HAP-1 (cell line): ENCODE measurements at regions not wholly inside any gene's neighbourhood (a gene's known extent, or its start where the extent isn't known, plus 50 kb on each side); places are given as distances from the start of the nearest gene placed in this dataset.
"Not testable (repeated sequence)": the region's sequence is repeated elsewhere in the genome, so short reads cannot be mapped to it uniquely, and the experiment has no call there.

Experiments
- DNase-seq, 2 experiments: peaks; one replicate each; pipeline ENCODE4 v3.0.0-alpha.2; 2016 to 2020; ENCODE audit warnings: low spot score in 2 of 2
- H3K27me3 ChIP-seq: fragments of 250-450 bp; sonication (Bioruptor Pico); 2 replicates; pipeline ENCODE4 v1.5.1; 2020; ENCODE audit warnings: low read depth, mild to moderate bottlenecking, moderate library complexity
- H3K36me3 ChIP-seq: fragments of 250-450 bp; sonication (Bioruptor Pico); replicated peaks from 2 replicates; pipeline ENCODE4 v1.5.1; 2020; ENCODE audit warnings: mild to moderate bottlenecking
- H3K4me1 ChIP-seq: fragments of 250-450 bp; sonication (Bioruptor Pico); 2 replicates; pipeline ENCODE4 v1.5.1; 2020; ENCODE audit warnings: mild to moderate bottlenecking
- H3K4me3 ChIP-seq: fragments of 250-450 bp; sonication (Bioruptor Pico); 2 replicates; pipeline ENCODE4 v1.5.1; 2020; ENCODE audit warnings: mild to moderate bottlenecking, moderate library complexity
- H3K9me3 ChIP-seq: fragments of 250-450 bp; sonication (Bioruptor Pico); 2 replicates; pipeline ENCODE4 v1.5.1; 2020; ENCODE audit warnings: mild to moderate bottlenecking, moderate library complexity
- in situ Hi-C: fragments of 300-500 bp; cut with MboI; formaldehyde crosslinking; loops from 3 replicates; pipeline ENCODE4 v1.14.3; 2020; ENCODE audit warnings: low sequenced_read_pairs, inconsistent platforms, mixed read lengths

DNA sequence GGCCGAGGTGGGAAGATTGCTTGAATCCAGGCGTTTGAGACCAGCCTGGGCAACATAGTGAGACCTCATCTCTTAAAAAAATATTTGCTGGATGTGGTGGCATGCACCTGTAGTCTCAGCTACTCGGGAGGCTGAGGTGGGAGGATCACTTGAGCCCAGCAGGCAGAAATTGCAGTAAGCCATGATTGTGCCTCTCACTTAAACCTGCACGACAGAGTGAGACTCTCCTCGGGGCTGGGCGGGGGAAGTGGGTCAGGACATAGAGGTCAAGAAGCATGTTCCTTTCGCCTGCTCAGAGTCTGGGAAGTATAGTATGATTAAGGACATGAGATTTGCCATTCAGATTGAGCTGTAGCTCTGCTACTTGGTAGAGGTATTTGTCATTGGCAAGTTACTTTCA is 52.3 kb downstream of the SEPTIN7 start:
- H3K4me3 ChIP-seq, H3K9me3 ChIP-seq, H3K27me3 ChIP-seq, H3K4me1 ChIP-seq, in situ Hi-C loops, DNase-seq, H3K36me3 ChIP-seq: not testable (repeated sequence)

DNA sequence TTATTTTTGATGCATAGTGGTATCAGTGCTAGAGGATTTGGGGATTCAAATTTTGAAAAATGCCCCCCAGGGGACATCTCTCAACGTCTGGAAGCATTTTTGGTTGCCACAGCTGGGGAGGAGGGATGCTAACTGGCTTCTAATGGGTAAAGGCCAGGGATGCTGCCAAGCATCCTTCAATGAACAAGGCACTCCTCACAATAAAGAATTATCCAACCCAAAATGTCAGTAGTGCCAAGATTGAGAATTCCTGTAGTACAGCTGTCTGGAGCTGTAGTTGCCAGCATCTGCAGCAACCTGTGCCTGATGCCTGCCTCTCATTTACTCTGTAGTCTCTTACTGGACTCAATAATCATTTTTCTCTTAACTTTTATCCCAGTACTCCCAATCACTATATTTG is 53.5 kb downstream of the SEPTIN7 start:
- no peaks in the 10 kb centered on the region for H3K9me3 ChIP-seq
- no peaks in the 10 kb centered on the region for H3K4me1 ChIP-seq
- H3K36me3 ChIP-seq, result peaks cover 5% of the 10 kb centered on the region
- DNase-seq, result no peak
- in situ Hi-C loops, result no loop called here
- no peak overlapping the region for H3K4me3 ChIP-seq
- H3K27me3 ChIP-seq, result no peaks in the 10 kb centered on the region

DNA sequence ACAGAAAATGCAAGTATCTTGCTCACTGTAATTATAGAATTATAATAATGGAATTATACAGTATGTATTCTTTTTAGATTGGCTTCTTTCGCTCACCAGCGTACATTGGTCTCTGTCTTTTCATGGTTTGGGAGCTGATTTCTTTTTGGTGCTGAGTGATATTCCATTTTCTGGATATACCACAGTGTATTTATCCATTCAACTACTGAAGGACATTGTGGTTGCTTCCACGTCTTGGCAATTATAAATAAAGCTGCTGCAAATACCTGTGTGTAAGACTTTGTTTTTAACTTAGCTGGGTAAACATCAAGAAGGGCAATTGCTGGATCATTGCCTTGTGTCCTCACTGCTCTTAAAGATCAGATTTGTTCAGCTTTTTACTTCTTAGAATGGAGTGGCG is 55.3 kb downstream of the SEPTIN7 start:
- Histone ChIP-seq H3K9me3 (no peaks in the 10 kb centered on the region), H3K4me3 (no peak overlapping the region), H3K4me1 (no peaks in the 10 kb centered on the region), H3K27me3 (no peaks in the 10 kb centered on the region), H3K36me3 (peaks cover 5% of the 10 kb centered on the region)
- in situ Hi-C loops, result no loop called here
- DNase-seq, result no peak

DNA sequence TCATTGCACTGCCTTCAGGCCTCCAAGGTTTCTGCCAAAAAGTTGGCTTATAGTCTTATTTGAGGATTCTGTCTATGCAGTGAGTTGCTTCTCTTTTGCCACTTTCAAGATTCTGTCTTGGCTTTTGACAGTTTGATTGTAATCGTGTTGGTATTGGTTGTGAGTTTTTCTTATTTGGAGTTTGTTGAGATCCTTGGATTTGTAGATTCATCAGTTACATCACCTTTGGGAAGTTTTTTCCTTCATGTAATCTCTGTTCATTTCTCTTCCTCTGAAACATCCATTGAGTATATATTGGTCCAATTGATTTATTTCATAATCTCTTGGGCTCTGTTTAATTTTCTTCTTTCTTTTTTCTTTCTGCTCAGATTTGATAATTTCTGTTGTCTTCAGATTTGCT is 59.8 kb downstream of the SEPTIN7 start:
- Histone ChIP-seq H3K36me3 (peaks cover 9% of the 10 kb centered on the region), H3K4me1 (no peaks in the 10 kb centered on the region), H3K4me3 (no peak overlapping the region), H3K9me3 (no peaks in the 10 kb centered on the region), H3K27me3 (no peaks in the 10 kb centered on the region)
- in situ Hi-C loops, result no loop called here
- DNase-seq, result no peak

DNA sequence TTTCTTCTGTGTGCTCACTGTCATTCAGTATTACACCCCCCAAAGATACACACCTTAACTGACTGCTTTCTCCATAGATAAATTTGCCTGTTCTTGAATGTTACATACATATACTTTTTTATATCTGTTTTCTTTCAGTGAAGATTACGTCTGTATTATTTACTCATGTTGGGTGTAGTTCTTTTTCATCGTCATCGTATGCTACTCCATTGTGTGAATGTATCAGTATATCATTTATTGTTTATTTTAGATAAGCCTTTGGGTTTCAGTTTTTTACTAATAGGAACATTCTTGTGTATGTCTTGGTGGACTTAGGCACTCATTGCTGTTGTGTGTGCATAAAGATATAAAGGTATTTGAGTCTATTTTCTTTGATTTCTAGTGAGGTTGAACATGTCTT is 64.4 kb downstream of the SEPTIN7 start:
- H3K4me1 ChIP-seq, result no peaks in the 10 kb centered on the region
- H3K36me3 ChIP-seq, result peaks cover 17% of the 10 kb centered on the region; the same call in 1 of the 2 replicates
- no peak overlapping the region for H3K4me3 ChIP-seq
- no peaks in the 10 kb centered on the region for H3K27me3 ChIP-seq
- no peaks in the 10 kb centered on the region for H3K9me3 ChIP-seq
- in situ Hi-C loops, result no loop called here
- no peak for DNase-seq

DNA sequence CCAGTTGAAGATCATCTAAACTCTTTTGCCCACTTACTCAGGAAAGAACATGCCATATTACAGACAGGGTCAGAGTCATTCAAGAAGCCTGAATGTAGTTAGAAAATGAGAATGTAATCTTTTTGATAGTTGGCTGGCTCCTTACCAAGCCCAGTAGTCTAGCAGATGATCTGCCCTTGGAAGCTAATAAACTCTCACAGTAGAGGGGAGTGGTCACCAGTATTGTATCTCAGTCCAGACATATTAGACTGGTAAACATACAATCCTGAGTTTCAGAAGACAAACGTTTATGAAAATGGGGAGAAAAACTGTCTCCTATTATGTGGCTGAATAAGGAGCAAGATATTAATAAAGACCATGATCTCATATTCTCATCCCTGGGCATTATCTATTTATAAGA is 65.3 kb downstream of the SEPTIN7 start:
- DNase-seq, result no peak
- Histone ChIP-seq H3K27me3 (no peaks in the 10 kb centered on the region), H3K36me3 (peaks cover 17% of the 10 kb centered on the region; the same call in 1 of the 2 replicates), H3K9me3 (no peaks in the 10 kb centered on the region), H3K4me3 (no peak overlapping the region), H3K4me1 (no peaks in the 10 kb centered on the region)
- in situ Hi-C loops, result no loop called here

DNA sequence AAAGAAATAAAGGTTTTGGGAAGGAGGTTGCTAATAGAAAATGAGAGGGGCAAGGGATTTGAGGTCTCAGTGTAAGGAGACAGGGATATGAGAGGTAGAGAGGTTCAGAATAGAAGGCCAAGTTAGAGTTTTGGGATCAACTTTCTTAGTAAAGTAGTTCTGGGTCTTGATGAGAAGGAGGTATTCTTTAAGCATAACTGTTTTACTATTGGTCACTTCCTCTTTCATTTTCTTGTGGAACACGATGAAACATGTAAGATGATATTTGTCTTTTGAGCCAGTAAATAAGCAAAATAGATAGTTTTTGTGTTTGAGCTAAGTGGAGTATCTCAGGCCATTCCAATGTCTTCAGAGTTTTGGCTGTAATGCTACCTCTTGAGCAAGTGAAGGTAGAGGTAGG is 68.3 kb downstream of the SEPTIN7 start:
- H3K36me3 ChIP-seq, result peaks cover 16% of the 10 kb centered on the region; the same call in 1 of the 2 replicates
- H3K9me3 ChIP-seq, H3K4me3 ChIP-seq, H3K27me3 ChIP-seq, DNase-seq, H3K4me1 ChIP-seq, in situ Hi-C loops: not testable (repeated sequence)

DNA sequence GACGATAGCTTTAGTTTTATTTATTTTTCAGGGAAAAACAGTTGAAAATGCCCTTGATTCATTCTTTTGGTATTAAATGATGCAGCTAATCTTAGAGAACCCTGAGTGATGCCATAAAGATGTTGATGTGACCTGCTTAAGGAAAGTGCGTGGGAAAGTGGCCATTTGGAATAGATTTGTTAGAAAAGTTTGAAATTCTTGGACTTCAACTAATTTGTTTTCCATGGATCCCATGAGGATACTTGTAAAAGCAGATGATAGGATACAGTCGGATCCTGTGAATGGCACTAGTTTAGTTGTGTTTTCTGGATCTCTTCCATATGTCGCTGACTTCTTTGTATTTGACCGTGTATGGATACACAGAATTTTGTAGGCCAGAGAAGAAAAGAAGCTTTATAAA is 69.0 kb downstream of the SEPTIN7 start:
- Histone ChIP-seq H3K27me3 (no peaks in the 10 kb centered on the region), H3K4me3 (no peak overlapping the region), H3K36me3 (peaks cover 16% of the 10 kb centered on the region; the same call in 1 of the 2 replicates), H3K9me3 (no peaks in the 10 kb centered on the region), H3K4me1 (no peaks in the 10 kb centered on the region)
- in situ Hi-C loops, result no loop called here
- DNase-seq, result no peak

DNA sequence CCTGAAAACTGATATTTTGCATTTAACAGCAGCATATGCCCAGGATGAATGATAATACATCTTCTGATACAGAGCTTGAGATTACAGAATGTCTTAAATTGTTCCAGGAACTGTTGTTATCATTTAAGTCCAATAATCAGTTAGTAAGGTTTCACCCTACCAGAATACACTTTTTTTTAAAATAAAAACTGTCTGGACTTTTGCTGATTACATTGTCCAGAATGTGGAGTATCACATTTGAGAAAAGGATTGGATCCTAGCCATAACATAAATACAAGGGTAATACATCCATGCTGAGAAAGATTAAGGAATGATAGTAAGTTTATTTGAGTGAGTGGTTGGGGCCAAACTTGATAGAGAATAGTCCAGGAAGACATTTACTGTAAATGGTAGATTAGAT is 71.0 kb downstream of the SEPTIN7 start:
- H3K36me3 ChIP-seq, result peaks cover 6% of the 10 kb centered on the region
- no peaks in the 10 kb centered on the region for H3K27me3 ChIP-seq

DNA sequence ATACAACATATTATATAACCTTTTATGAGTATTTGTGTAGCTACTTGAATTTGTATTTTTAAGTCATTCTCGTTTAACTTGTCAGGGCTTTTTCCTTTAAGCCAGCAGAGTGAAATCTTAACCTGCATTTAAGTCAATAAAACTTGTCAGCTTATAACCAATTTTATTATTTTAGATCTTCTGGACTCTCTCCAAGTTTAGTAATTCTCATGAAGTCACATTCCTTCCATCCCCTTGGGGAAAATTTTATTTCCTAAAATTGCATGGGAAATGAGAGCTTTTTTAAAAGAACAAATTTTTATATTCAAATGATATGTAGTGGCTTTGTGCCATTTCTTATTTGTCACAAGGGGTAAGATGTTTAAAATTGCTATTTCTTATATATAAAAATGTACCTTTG is 74.0 kb downstream of the SEPTIN7 start:
- Histone ChIP-seq H3K36me3 (peaks cover 4% of the 10 kb centered on the region; the same call in 1 of the 2 replicates), H3K27me3 (no peaks in the 10 kb centered on the region), H3K4me3 (no peak overlapping the region), H3K9me3 (no peaks in the 10 kb centered on the region), H3K4me1 (no peaks in the 10 kb centered on the region)
- no peak for DNase-seq
- in situ Hi-C loops, result no loop called here

More for the DNA sequence above, 71.0 kb downstream of the SEPTIN7 start:
- in situ Hi-C loops, result no loop called here
- no peak for DNase-seq
- no peaks in the 10 kb centered on the region for H3K9me3 ChIP-seq
- H3K4me3 ChIP-seq, result no peak overlapping the region
- H3K4me1 ChIP-seq, result no peaks in the 10 kb centered on the region

DNA sequence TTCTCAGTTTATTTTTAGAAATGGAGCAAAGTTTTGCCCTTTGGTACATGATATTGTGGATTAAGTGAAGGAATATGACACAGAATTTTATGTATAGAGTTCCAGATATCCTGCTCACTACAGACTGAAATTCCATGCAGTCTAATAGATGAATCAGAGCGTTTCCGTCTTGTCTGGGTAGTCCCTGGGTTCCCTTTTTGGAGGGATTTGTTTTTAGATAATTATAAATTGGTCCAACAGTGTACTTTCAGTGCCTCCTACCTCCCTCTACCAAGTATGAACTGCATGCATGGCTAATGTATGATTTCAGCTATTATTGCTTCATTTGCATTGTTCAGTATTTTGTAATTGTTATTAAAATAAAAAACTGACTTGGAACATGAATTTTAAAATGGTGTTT is 74.4 kb downstream of the SEPTIN7 start:
- no peaks in the 10 kb centered on the region for H3K4me1 ChIP-seq
- DNase-seq, result no peak
- in situ Hi-C loops, result no loop called here
- no peaks in the 10 kb centered on the region for H3K9me3 ChIP-seq
- H3K27me3 ChIP-seq, result no peaks in the 10 kb centered on the region
- H3K36me3 ChIP-seq, result peaks cover 5% of the 10 kb centered on the region; the same call in 1 of the 2 replicates
- H3K4me3 ChIP-seq, result no peak overlapping the region

DNA sequence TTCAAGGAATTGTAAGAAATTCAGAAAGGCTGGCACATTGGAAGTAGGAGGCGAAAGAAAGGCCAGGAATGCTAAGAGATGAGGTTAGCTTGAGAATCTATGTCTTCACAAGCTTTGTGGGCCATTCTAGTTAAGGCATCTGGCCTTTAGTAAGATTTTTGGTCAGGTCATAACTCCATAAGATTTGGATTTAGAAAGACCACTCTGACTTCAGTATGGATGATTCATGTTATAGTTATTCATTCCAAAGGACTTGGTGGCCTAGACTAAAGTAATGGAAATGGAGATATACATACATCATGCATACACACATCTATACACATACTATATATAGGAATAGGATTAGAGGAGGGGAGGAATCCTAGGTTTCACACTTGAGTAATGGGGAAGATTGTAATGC is 77.5 kb downstream of the SEPTIN7 start:
- in situ Hi-C loops, result no loop called here
- Histone ChIP-seq H3K36me3 (peaks cover 10% of the 10 kb centered on the region; the same call in 1 of the 2 replicates), H3K9me3 (no peaks in the 10 kb centered on the region), H3K4me1 (no peaks in the 10 kb centered on the region), H3K4me3 (no peak overlapping the region), H3K27me3 (no peaks in the 10 kb centered on the region)
- no peak for DNase-seq

DNA sequence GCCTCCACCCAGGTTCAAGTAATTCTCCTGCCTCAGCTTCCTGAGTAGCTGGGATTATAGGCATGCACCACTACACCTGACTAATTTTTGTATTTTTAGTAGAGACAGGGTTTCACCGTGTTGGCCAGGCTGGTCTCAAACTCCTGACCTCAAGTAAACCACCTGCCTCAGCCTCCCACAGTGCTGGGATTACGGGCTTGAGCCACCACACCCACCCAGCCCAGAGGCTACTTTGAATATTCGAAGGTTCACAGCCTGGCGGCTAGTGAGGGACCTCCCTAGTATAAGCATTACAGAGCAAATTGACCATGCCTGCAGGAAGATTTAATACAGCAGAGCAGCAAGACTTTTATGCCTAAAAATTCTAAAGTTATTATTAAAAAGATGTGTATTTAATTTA is 86.6 kb downstream of the SEPTIN7 start:
- H3K9me3 ChIP-seq, DNase-seq, H3K4me1 ChIP-seq, H3K27me3 ChIP-seq, in situ Hi-C loops, H3K4me3 ChIP-seq: not testable (repeated sequence)
- H3K36me3 ChIP-seq, result peaks cover 20% of the 10 kb centered on the region

DNA sequence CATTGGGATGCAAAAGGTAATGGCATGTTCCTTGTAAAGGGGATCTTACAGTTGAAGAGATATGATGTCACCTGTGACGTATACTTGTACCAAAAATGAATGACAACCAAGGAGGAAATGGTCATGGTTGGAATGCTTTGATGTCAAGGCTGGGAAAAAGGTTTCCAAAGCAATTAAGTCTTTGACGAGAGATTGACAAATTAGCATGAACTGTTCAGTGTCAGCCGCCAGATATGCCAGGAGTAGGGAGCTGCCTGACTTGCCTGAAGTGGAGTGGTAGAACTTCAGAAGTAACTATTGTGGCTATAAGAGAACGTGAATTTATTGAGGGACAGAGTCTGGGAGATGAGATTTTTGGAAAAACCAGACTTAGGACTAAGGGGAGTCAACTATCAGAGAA is 88.1 kb downstream of the SEPTIN7 start:
- Histone ChIP-seq H3K27me3 (no peaks in the 10 kb centered on the region), H3K36me3 (peaks cover 17% of the 10 kb centered on the region), H3K9me3 (no peaks in the 10 kb centered on the region), H3K4me1 (peaks cover 6% of the 10 kb centered on the region; the same call in 1 of the 2 replicates), H3K4me3 (no peak overlapping the region)
- in situ Hi-C loops, result no loop called here
- DNase-seq, result no peak

DNA sequence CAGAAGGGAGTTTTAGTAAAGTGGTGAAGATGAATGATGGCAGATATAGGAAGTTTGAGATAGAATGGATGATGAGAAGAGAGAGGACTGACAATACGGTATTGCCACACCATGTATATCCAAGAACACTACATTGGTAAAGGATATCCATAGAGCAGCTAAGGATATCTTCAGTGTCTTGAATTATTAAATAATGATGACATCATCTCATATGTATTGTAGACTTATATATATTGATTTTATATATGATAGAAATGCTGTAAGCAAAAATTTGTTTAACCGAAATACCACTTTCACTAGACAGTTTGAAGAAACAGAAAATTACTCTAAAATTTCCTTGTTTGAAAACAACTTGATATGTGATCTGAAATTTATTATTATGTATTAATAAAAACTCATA is 89.0 kb downstream of the SEPTIN7 start:
- H3K27me3 ChIP-seq, result no peaks in the 10 kb centered on the region
- H3K36me3 ChIP-seq, result peaks cover 17% of the 10 kb centered on the region
- in situ Hi-C loops, result no loop called here
- no peak for DNase-seq
- no peak overlapping the region for H3K4me3 ChIP-seq
- H3K4me1 ChIP-seq, result peaks cover 6% of the 10 kb centered on the region; the same call in 1 of the 2 replicates
- no peaks in the 10 kb centered on the region for H3K9me3 ChIP-seq
